Aorta (tissue), 5 donors: ENCODE measurements at regions not wholly inside any gene's neighbourhood (a gene's known extent, or its start where the extent isn't known, plus 50 kb on each side); places are given as distances from the start of the nearest gene placed in this dataset.

Source experiments
- ATAC-seq: fragments of 200-7000 bp; cut with Tn5 transposase; one replicate; pipeline ENCODE4 v1.9.1; 2022; ENCODE audit warnings: moderate library complexity; ENCODE audit not compliant: low FRiP score
- DNase-seq, 2 donors: peaks; one replicate each; pipeline ENCODE4 v3.0.0-alpha.2; 2020
- H3K27ac ChIP-seq, 2 donors: one replicate each; pipeline ENCODE4 v1.5.1; 2013; ENCODE audit warnings: low read length in 2 of 2, mild to moderate bottlenecking in 2 of 2, moderate library complexity in 2 of 2, control low read depth in 1 of 2, inconsistent platforms in 1 of 2, low read depth in 1 of 2
- H3K27me3 ChIP-seq, 2 donors: one replicate each; pipeline ENCODE4 v1.6.1; 2013; ENCODE audit warnings: control low read depth in 1 of 2, low read length in 1 of 2, mild to moderate bottlenecking in 1 of 2, moderate library complexity in 1 of 2; ENCODE audit not compliant: insufficient read depth in 2 of 2, control insufficient read depth in 1 of 2
- H3K36me3 ChIP-seq, 2 donors: one replicate each; pipeline ENCODE4 v1.6.1; 2013; ENCODE audit warnings: control low read depth in 1 of 2, low read length in 1 of 2, mild to moderate bottlenecking in 1 of 2; ENCODE audit not compliant: insufficient read depth in 2 of 2, control insufficient read depth in 1 of 2
- H3K4me1 ChIP-seq, 2 donors: one replicate each; pipeline ENCODE4 v1.6.1; 2013; ENCODE audit warnings: low read length in 2 of 2, control low read depth in 1 of 2, mild to moderate bottlenecking in 1 of 2, moderate library complexity in 1 of 2; ENCODE audit not compliant: insufficient read depth in 2 of 2, control insufficient read depth in 1 of 2
- H3K4me3 ChIP-seq, 2 donors: one replicate each; pipeline ENCODE4 v1.5.1; 2013; ENCODE audit warnings: low read length in 2 of 2, control low read depth in 1 of 2, mild to moderate bottlenecking in 1 of 2
- H3K9me3 ChIP-seq: one replicate; pipeline ENCODE4 v1.6.1; 2013; ENCODE audit warnings: mild to moderate bottlenecking, low read length; ENCODE audit not compliant: control insufficient read depth
- WGBS, 2 donors: extraction: QIAGEN DNeasy Blood & Tissue Kit; methylation state at CpG; one replicate each; pipeline ENCODE4 v1.1.7; 2013; 5-methylcytosine and 5-hydroxymethylcytosine counted together
- intact Hi-C, 2 donors: fragments of 100-400 bp; cut with DNase I; formaldehyde crosslinking; loops; one replicate each; pipeline versions ENCODE4 v1.14.2 to v1.15.0; 2022
- donor health status: healthy with polysubstance abuse.
- donor health status: Bipolar disorder and iron deficiency.
- donor health status: DM: no; HTN: no; CAD: no.
- donor health status: DM: no; HTN: no; CAD: no.
- donor health status: DM: yes; HTN: yes; CAD: no.

DNA sequence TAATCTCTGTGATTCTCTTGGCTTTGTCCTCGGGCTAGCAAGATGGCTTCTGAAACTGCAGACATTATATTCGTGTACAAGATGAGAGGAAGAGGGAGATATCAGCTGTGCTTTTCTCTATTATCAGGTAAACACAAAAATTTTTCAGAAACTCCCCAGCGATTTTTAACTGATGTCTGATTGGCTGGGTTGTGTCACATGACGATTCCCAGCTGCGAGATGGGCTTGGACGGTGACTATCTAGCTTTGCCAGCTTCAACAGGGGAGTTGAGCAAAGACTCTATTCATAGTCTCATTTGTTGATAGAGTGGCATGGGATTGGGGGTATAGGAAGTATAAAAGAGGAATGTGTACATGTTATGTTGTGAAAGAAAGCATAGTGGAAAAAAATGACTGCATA is 248.8 kb upstream of the AZI2 start:
- Histone ChIP-seq H3K9me3 (no peaks in the 10 kb centered on the region), H3K27me3 (no peaks in the 10 kb centered on the region), H3K4me3 (no peak overlapping the region), H3K36me3 (no peaks in the 10 kb centered on the region), H3K4me1 (no peaks in the 10 kb centered on the region), H3K27ac (no peak overlapping the region)
- ATAC-seq, result no peak
- intact Hi-C loops, result no loop called here
- WGBS, 2 donors, result 88 to 89% methylated on average over 6 of the region's 6 CpGs
- no peak for DNase-seq

- no peak for ATAC-seq
- 79 to 82% methylated on average over 4 of the region's 4 CpGs for whole genome bisulfite sequencing, 2 donors
- intact Hi-C loops, result no loop called here
Measured at GRCh38 chr3:28598165-28598564, 249.5 kb upstream of the AZI2 start.

GRCh38 chr3:28601291-28601690 is 252.7 kb upstream of the AZI2 start:
- Histone ChIP-seq H3K9me3 (no peaks in the 10 kb centered on the region), H3K27ac (no peak overlapping the region), H3K4me1 (no peaks in the 10 kb centered on the region), H3K27me3 (no peaks in the 10 kb centered on the region), H3K36me3 (no peaks in the 10 kb centered on the region), H3K4me3 (no peak overlapping the region)
- whole genome bisulfite sequencing, 2 donors, result 72 to 78% methylated on average over 4 of the region's 4 CpGs
- ATAC-seq (no peak), DNase-seq (no peak)
- intact Hi-C loops, result no loop called here

More at GRCh38 chr3:28598165-28598564, 249.5 kb upstream of the AZI2 start:
- H3K36me3 ChIP-seq, result no peaks in the 10 kb centered on the region
- no peaks in the 10 kb centered on the region for H3K27me3 ChIP-seq
- DNase-seq, result no peak
- no peak overlapping the region for H3K27ac ChIP-seq
- H3K4me3 ChIP-seq, result no peak overlapping the region
- H3K4me1 ChIP-seq, result no peaks in the 10 kb centered on the region
- no peaks in the 10 kb centered on the region for H3K9me3 ChIP-seq

DNA sequence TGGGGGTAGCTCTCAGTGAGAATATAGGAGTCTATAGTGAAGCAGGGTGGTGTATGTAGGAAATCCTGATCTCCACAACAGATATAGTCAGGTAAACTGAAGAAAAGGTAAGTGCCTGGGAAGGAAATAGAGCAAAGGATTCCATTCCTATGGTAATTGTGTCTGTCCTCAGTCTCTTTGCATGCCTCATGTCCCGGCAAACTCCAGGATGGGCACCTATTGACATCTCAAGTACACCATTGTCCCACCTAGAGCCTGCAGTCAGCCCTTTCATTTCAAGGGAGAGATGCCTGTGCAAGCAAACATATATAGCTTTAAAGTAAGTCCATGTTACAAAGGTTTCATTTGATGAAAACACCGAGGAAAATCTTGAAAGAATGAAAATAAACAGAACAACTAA is 257.7 kb upstream of the AZI2 start:
- intact Hi-C loops, result no loop called here
- H3K27me3 ChIP-seq, result no peaks in the 10 kb centered on the region
- 50 to 52% methylated on average over 2 of the region's 2 CpGs for WGBS, 2 donors

GRCh38 chr3:28612232-28612631 is 263.6 kb upstream of the AZI2 start:
- ATAC-seq, result no peak
- Histone ChIP-seq H3K4me1 (no peaks in the 10 kb centered on the region), H3K4me3 (peak overlapping the region in 1 of 2 donors; percentile 11), H3K36me3 (no peaks in the 10 kb centered on the region), H3K27ac (no peak overlapping the region), H3K27me3 (no peaks in the 10 kb centered on the region), H3K9me3 (no peaks in the 10 kb centered on the region)
- DNase-seq, result no peak
- intact Hi-C loops, result no loop called here

More for the DNA sequence above, 257.7 kb upstream of the AZI2 start:
- ATAC-seq (no peak), DNase-seq (no peak)
- no peak overlapping the region for H3K27ac ChIP-seq
- no peaks in the 10 kb centered on the region for H3K36me3 ChIP-seq
- no peaks in the 10 kb centered on the region for H3K9me3 ChIP-seq
- no peak overlapping the region for H3K4me3 ChIP-seq
- H3K4me1 ChIP-seq, result no peaks in the 10 kb centered on the region

DNA sequence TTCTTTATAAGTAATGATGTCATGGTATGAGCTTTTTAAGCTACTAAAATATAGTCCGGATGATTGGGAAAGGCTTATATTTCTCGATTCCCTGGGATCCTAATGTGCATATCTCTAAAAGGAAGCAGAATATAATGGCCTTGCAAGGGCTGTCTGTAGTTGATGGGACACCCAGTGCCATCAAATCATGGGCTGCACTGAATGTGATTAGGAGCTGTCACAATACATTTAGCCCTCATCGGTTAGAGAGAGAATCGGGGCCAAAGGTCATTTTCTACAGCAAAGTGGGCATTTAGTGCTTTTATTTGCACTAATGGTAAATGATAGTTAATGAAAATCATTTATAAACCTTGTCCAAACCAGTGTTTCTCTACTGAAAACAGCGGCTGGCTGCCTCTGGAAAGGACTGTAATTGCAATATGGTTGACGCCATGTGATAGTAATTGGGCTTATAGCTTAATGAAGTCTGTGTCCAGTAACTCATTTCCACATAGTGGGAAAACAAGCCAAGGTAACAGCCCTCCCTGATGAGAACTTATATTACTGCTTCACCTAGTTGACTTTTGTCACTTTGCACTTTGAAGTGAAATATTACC is 265.0 kb upstream of the AZI2 start:
- no peaks in the 10 kb centered on the region for H3K9me3 ChIP-seq
- H3K4me1 ChIP-seq, result no peaks in the 10 kb centered on the region
- WGBS, 2 donors, result 93 to 94% methylated on average over 6 of the region's 6 CpGs
- no peak overlapping the region for H3K27ac ChIP-seq
- intact Hi-C loops, result no loop called here
- H3K4me3 ChIP-seq, result no peak overlapping the region
- ATAC-seq (no peak), DNase-seq (no peak)
- no peaks in the 10 kb centered on the region for H3K27me3 ChIP-seq
- no peaks in the 10 kb centered on the region for H3K36me3 ChIP-seq

DNA sequence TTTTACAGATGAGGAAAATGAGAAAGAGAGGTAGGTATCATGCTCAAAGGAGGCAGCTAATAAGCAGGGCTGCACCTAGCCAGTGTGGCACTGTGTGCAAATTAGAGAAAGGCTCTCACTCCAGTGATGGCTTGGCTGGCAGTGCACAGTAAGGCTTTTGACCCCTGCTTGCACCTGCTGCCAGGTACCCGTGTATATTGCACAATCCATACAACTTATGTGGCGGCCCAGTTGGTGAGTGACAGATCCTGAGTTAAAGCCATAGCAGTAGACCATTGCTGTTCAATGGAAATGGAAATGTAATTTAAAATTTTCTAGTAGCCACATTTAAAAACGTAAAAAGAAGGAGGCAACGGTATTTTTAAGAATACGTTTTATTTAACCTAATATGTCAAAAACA is 266.4 kb upstream of the AZI2 start:
- Histone ChIP-seq H3K4me3 (no peak overlapping the region), H3K27ac (no peak overlapping the region), H3K27me3 (no peaks in the 10 kb centered on the region), H3K9me3 (no peaks in the 10 kb centered on the region), H3K4me1 (no peaks in the 10 kb centered on the region), H3K36me3 (no peaks in the 10 kb centered on the region)
- DNase-seq (no peak), ATAC-seq (no peak)
- intact Hi-C loops, result no loop called here
- 94 to 95% methylated on average over 5 of the region's 5 CpGs for WGBS, 2 donors

GRCh38 chr3:28615971-28616370 is 267.3 kb upstream of the AZI2 start:
- H3K4me1 ChIP-seq, result no peaks in the 10 kb centered on the region
- DNase-seq (no peak), ATAC-seq (no peak)
- no peak overlapping the region for H3K4me3 ChIP-seq
- no peaks in the 10 kb centered on the region for H3K27me3 ChIP-seq
- intact Hi-C loops, result no loop called here
- no peaks in the 10 kb centered on the region for H3K36me3 ChIP-seq
- H3K9me3 ChIP-seq, result no peaks in the 10 kb centered on the region
- WGBS, 2 donors, result 82 to 88% methylated on average over 2 of the region's 2 CpGs
- H3K27ac ChIP-seq, result no peak overlapping the region

GRCh38 chr3:28617821-28618220 is 269.2 kb upstream of the AZI2 start:
- ATAC-seq (no peak), DNase-seq (no peak)
- intact Hi-C loops, result no loop called here
- Histone ChIP-seq H3K4me3 (no peak overlapping the region), H3K27ac (no peak overlapping the region), H3K4me1 (no peaks in the 10 kb centered on the region), H3K36me3 (no peaks in the 10 kb centered on the region), H3K9me3 (no peaks in the 10 kb centered on the region), H3K27me3 (no peaks in the 10 kb centered on the region)
- WGBS, 2 donors, result 10 to 14% methylated on average over 1 of the region's 1 CpG
